ENCODE measurements at regions not wholly inside any gene's neighbourhood (a gene's known extent, or its start where the extent isn't known, plus 50 kb on each side); places are given as distances from the start of the nearest gene placed in this dataset.

- H3K27me3 Mint-ChIP-seq = no peaks in the 10 kb centered on the region
- peaks cover 8% of the 10 kb centered on the region for H3K9me3 Mint-ChIP-seq
- no peak overlapping the region for H3K27ac ChIP-seq (ENCODE audit: low read depth in 1 of 2, low read length in 2 of 2)
These were observed 182.9 kb downstream of the FOXG1 start for GRCh38 chr14:28949503-28949902.

GRCh38 chr14:28952161-28952560 lies 185.6 kb downstream of the FOXG1 start:
- Mint-ChIP-seq H3K4me3 (no peak overlapping the region), H3K36me3 (ENCODE audit: low read depth) (no peaks in the 10 kb centered on the region), H3K27me3 (no peaks in the 10 kb centered on the region), H3K4me1 (ENCODE audit: low read depth) (no peaks in the 10 kb centered on the region), H3K27ac (no peak overlapping the region), H3K9me3 (peaks cover 7% of the 10 kb centered on the region)
- Histone ChIP-seq H3K27ac (ENCODE audit: low read depth in 1 of 2, low read length in 2 of 2) (no peak overlapping the region), H3K27me3 (ENCODE audit: control insufficient read depth in 1 of 2, insufficient read depth in 2 of 2, low read length in 2 of 2) (no peaks in the 10 kb centered on the region), H3K4me1 (ENCODE audit: insufficient read depth, low read length) (no peaks in the 10 kb centered on the region), H3K4me3 (ENCODE audit: low read length) (no peak overlapping the region), H3K36me3 (ENCODE audit: insufficient read depth, low read length) (no peaks in the 10 kb centered on the region), H3K9me3 (ENCODE audit: control insufficient read depth in 1 of 2, insufficient read depth in 1 of 2, low read length in 2 of 2) (peaks cover 0 to 10% of the 10 kb centered on the region in 2 experiments)
- DNase-seq = no peak
- ChIA-PET POLR2A (no interaction called here), CTCF (no interaction called here)
- TF ChIP-seq, protein P1, sequence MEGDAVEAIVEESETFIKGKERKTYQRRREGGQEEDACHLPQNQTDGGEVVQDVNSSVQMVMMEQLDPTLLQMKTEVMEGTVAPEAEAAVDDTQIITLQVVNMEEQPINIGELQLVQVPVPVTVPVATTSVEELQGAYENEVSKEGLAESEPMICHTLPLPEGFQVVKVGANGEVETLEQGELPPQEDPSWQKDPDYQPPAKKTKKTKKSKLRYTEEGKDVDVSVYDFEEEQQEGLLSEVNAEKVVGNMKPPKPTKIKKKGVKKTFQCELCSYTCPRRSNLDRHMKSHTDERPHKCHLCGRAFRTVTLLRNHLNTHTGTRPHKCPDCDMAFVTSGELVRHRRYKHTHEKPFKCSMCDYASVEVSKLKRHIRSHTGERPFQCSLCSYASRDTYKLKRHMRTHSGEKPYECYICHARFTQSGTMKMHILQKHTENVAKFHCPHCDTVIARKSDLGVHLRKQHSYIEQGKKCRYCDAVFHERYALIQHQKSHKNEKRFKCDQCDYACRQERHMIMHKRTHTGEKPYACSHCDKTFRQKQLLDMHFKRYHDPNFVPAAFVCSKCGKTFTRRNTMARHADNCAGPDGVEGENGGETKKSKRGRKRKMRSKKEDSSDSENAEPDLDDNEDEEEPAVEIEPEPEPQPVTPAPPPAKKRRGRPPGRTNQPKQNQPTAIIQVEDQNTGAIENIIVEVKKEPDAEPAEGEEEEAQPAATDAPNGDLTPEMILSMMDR (IDR thresholded peaks at IDR 0.05) = no peak
- no peak for ATAC-seq (ENCODE audit: poor library complexity)
- intact Hi-C loops (cut with DNase I, micrococcal nuclease) = no loop called here

More at GRCh38 chr14:28949503-28949902, 182.9 kb downstream of the FOXG1 start:
- Mint-ChIP-seq H3K4me1 (ENCODE audit: low read depth) (no peaks in the 10 kb centered on the region), H3K27ac (no peak overlapping the region), H3K36me3 (ENCODE audit: low read depth) (no peaks in the 10 kb centered on the region), H3K4me3 (no peak overlapping the region)
- Histone ChIP-seq H3K9me3 (ENCODE audit: control insufficient read depth in 1 of 2, insufficient read depth in 1 of 2, low read length in 2 of 2) (peaks cover 0 to 3% of the 10 kb centered on the region in 2 experiments), H3K4me3 (ENCODE audit: low read length) (no peak overlapping the region), H3K36me3 (ENCODE audit: insufficient read depth, low read length) (no peaks in the 10 kb centered on the region), H3K27me3 (ENCODE audit: control insufficient read depth in 1 of 2, insufficient read depth in 2 of 2, low read length in 2 of 2) (no peaks in the 10 kb centered on the region), H3K4me1 (ENCODE audit: insufficient read depth, low read length) (no peaks in the 10 kb centered on the region)
- POLR2A ChIA-PET = no interaction called here
- DNase-seq (no peak), ATAC-seq (ENCODE audit: poor library complexity) (no peak)
- TF ChIP-seq, protein P1 (IDR thresholded peaks at IDR 0.05) = no peak
- intact Hi-C loops (cut with DNase I, micrococcal nuclease) = no loop called here
- CTCF ChIA-PET = no interaction called here

- POLR2A ChIA-PET = no interaction called here
- CTCF ChIA-PET = no interaction called here
- Histone ChIP-seq H3K9me3 (ENCODE audit: control insufficient read depth in 1 of 2, insufficient read depth in 1 of 2, low read length in 2 of 2) (peaks cover 0 to 10% of the 10 kb centered on the region in 2 experiments), H3K36me3 (ENCODE audit: insufficient read depth, low read length) (no peaks in the 10 kb centered on the region), H3K27me3 (ENCODE audit: control insufficient read depth in 1 of 2, insufficient read depth in 2 of 2, low read length in 2 of 2) (no peaks in the 10 kb centered on the region), H3K4me1 (ENCODE audit: insufficient read depth, low read length) (no peaks in the 10 kb centered on the region), H3K4me3 (ENCODE audit: low read length) (no peak overlapping the region), H3K27ac (ENCODE audit: low read depth in 1 of 2, low read length in 2 of 2) (no peak overlapping the region)
- no peak overlapping the region for H3K4me3 Mint-ChIP-seq
- peaks cover 7% of the 10 kb centered on the region for H3K9me3 Mint-ChIP-seq
- DNase-seq (no peak), ATAC-seq (ENCODE audit: poor library complexity) (no peak)
- H3K4me1 Mint-ChIP-seq (ENCODE audit: low read depth) = no peaks in the 10 kb centered on the region
- H3K36me3 Mint-ChIP-seq (ENCODE audit: low read depth) = no peaks in the 10 kb centered on the region
- no peak overlapping the region for H3K27ac Mint-ChIP-seq
- intact Hi-C loops (cut with DNase I, micrococcal nuclease) = no loop called here
- H3K27me3 Mint-ChIP-seq = no peaks in the 10 kb centered on the region
- TF ChIP-seq, protein P1 (IDR thresholded peaks at IDR 0.05) = no peak
These were observed 186.1 kb downstream of the FOXG1 start for GRCh38 chr14:28952666-28953065.
